SK-N-MC (cell line): ENCODE measurements at regions not wholly inside any gene's neighbourhood (a gene's known extent, or its start where the extent isn't known, plus 50 kb on each side); places are given as distances from the start of the nearest gene placed in this dataset.

ENCODE experiments used
- EZH2 ChIP-seq: fragments of 200-600 bp; sonication (generic); IDR thresholded peaks from one replicate; pipeline ENCODE4 v1.6.1; 2017; ENCODE audit warnings: antibody characterized with exemption
- FOXP2 ChIP-seq: optimal IDR thresholded peaks from 2 replicates; pipeline ENCODE3; 2011; ENCODE audit warnings: mild to moderate bottlenecking, moderate library complexity; ENCODE audit not compliant: insufficient read depth; ENCODE audit errors: extremely low read length, control extremely low read depth
- POLR2AphosphoS5 ChIP-seq: IDR thresholded peaks from 2 replicates; pipeline ENCODE4 v1.6.1; 2012; ENCODE audit warnings: mild to moderate bottlenecking, low read depth, low read length, borderline replicate concordance

GRCh38 chr11:80241766-80242165 lies 800.9 kb upstream of the TENM4 start:
- TF ChIP-seq POLR2AphosphoS5 = no peak
- no peak for TF ChIP-seq EZH2
- TF ChIP-seq FOXP2 = no peak
